ENCODE measurements at regions not wholly inside any gene's neighbourhood (a gene's known extent, or its start where the extent isn't known, plus 50 kb on each side); places are given as distances from the start of the nearest gene placed in this dataset.
"Not testable (repeated sequence)": the region's sequence is repeated elsewhere in the genome, so short reads cannot be mapped to it uniquely, and the experiment has no call there.

DNA sequence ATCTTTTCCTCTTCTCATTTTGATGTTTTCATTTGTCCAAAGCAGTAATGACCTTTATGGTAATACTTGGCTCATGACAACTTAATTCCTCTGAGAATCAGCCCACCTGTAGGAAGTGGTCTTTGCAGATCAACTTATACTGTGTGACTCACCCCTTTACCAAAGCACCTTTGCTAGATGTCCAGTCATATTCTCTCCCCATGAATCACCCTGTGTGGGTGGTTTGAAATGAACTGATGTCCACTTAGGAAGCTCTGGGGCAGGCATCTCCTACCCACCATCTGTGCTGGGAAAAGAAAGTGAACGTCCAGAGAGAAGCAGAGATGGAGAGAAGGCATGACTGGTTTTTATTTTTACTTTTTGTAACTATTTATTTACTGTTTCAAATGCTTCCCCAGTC lies 410.3 kb downstream of the KIF20B start:
- Histone ChIP-seq H3K27ac (ENCODE audit: insufficient read depth, low read length) (no peak overlapping the region), H3K4me1 (ENCODE audit: control insufficient read depth, extremely low read depth, insufficient read depth, low read length) (peaks cover 2% of the 10 kb centered on the region), H4K20me1 (ENCODE audit: control insufficient read depth, extremely low read depth, insufficient read depth, low read length) (no peaks in the 10 kb centered on the region), H3K79me2 (ENCODE audit: control insufficient read depth, insufficient read depth, low read length) (no peaks in the 10 kb centered on the region), H2AFZ (ENCODE audit: low read length) (no peak overlapping the region), H3K9ac (ENCODE audit: insufficient read depth, low read length) (no peak overlapping the region), H3K27me3 (ENCODE audit: control insufficient read depth, insufficient read depth, low read length) (no peaks in the 10 kb centered on the region), H3K9me3 (ENCODE audit: control insufficient read depth, insufficient read depth, low read depth, low read length) (no peaks in the 10 kb centered on the region), H3K4me3 (replicated peaks in 1 of 4; ENCODE audit: control extremely low read depth in 1 of 4, insufficient read depth in 1 of 4, low read depth in 3 of 4, low read length in 4 of 4) (no peak overlapping the region), H3K36me3 (ENCODE audit: control insufficient read depth, insufficient read depth, low read length) (no peaks in the 10 kb centered on the region), H3K4me2 (ENCODE audit: extremely low read depth, insufficient read depth, low read length) (no peak overlapping the region)
- DNase-seq (ENCODE audit: low read depth in 2 of 2), result peak in 1 of 2 donors; percentile 87
- TF ChIP-seq, protein P1, sequence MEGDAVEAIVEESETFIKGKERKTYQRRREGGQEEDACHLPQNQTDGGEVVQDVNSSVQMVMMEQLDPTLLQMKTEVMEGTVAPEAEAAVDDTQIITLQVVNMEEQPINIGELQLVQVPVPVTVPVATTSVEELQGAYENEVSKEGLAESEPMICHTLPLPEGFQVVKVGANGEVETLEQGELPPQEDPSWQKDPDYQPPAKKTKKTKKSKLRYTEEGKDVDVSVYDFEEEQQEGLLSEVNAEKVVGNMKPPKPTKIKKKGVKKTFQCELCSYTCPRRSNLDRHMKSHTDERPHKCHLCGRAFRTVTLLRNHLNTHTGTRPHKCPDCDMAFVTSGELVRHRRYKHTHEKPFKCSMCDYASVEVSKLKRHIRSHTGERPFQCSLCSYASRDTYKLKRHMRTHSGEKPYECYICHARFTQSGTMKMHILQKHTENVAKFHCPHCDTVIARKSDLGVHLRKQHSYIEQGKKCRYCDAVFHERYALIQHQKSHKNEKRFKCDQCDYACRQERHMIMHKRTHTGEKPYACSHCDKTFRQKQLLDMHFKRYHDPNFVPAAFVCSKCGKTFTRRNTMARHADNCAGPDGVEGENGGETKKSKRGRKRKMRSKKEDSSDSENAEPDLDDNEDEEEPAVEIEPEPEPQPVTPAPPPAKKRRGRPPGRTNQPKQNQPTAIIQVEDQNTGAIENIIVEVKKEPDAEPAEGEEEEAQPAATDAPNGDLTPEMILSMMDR (conservative IDR thresholded peaks at IDR 0.05 in 1 of 2, IDR thresholded peaks at IDR 0.05 in 1 of 2; ENCODE audit: low read depth in 1 of 2, low read length in 2 of 2), result no peak
- no peak for TF ChIP-seq EZH2 (IDR thresholded peaks at IDR 0.05; ENCODE audit: low read length, missing control alignments)

DNA sequence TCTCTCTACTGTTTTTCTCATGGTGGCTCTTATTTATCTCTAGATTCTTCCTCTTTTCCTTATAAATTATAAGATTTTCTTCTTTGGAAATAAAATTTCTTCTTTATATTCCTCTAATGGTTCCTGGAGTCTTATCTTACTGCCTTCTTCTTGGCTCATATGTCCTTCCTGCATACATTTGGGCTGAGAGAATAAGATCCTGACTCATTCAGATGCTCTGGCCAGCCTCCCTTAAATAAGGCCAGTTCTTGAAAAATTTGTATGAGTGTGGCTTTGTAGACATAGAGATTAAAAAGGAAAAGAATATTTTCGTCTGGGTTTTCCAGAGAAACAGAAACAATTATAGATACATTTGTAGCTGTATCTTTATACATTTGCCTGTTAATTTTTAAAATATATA lies 411.3 kb downstream of the KIF20B start:
- no peak overlapping the region for H3K27ac ChIP-seq (ENCODE audit: insufficient read depth, low read length)
- H3K79me2 ChIP-seq (ENCODE audit: control insufficient read depth, insufficient read depth, low read length), result no peaks in the 10 kb centered on the region
- H3K4me3 ChIP-seq (replicated peaks in 1 of 4; ENCODE audit: control extremely low read depth in 1 of 4, insufficient read depth in 1 of 4, low read depth in 3 of 4, low read length in 4 of 4), result no peak overlapping the region
- no peak overlapping the region for H3K9ac ChIP-seq (ENCODE audit: insufficient read depth, low read length)
- H4K20me1 ChIP-seq (ENCODE audit: control insufficient read depth, extremely low read depth, insufficient read depth, low read length), result no peaks in the 10 kb centered on the region
- H3K36me3 ChIP-seq (ENCODE audit: control insufficient read depth, insufficient read depth, low read length), result no peaks in the 10 kb centered on the region
- no peak overlapping the region for H2AFZ ChIP-seq (ENCODE audit: low read length)
- H3K9me3 ChIP-seq (ENCODE audit: control insufficient read depth, insufficient read depth, low read depth, low read length), result no peaks in the 10 kb centered on the region
- TF ChIP-seq, protein P1 (conservative IDR thresholded peaks at IDR 0.05 in 1 of 2, IDR thresholded peaks at IDR 0.05 in 1 of 2; ENCODE audit: low read depth in 1 of 2, low read length in 2 of 2), result no peak
- no peak for TF ChIP-seq EZH2 (IDR thresholded peaks at IDR 0.05; ENCODE audit: low read length, missing control alignments)
- H3K4me2 ChIP-seq (ENCODE audit: extremely low read depth, insufficient read depth, low read length), result no peak overlapping the region
- peak; percentile 40 to 93 for DNase-seq (ENCODE audit: low read depth in 2 of 2)
- peaks cover 2% of the 10 kb centered on the region for H3K4me1 ChIP-seq (ENCODE audit: control insufficient read depth, extremely low read depth, insufficient read depth, low read length)
- no peaks in the 10 kb centered on the region for H3K27me3 ChIP-seq (ENCODE audit: control insufficient read depth, insufficient read depth, low read length)

DNA sequence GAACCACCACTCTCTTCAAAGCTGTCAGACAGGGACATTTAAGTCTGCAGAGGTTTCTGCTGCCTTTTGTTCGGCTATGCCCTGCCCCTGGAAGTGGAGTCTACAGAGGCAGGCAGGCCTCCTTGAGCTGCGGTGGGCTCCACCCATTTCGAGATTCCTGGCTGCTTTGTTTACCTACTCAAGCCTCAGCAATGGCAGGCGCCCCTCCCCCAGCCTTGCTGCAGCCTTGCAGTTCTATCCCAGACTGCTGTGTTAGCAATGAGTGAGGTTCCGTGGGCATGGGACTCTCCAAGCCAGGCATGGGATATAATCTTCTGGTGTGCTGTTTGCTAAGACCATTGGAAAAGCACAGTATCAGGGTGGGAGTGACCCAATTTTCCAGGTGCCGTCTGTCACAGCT lies 417.2 kb downstream of the KIF20B start:
- H3K27ac ChIP-seq (ENCODE audit: insufficient read depth, low read length); H3K36me3 ChIP-seq (ENCODE audit: control insufficient read depth, insufficient read depth, low read length); H4K20me1 ChIP-seq (ENCODE audit: control insufficient read depth, extremely low read depth, insufficient read depth, low read length); H3K9me3 ChIP-seq (ENCODE audit: control insufficient read depth, insufficient read depth, low read depth, low read length); H3K9ac ChIP-seq (ENCODE audit: insufficient read depth, low read length); H3K4me3 ChIP-seq (replicated peaks in 1 of 4; ENCODE audit: control extremely low read depth in 1 of 4, insufficient read depth in 1 of 4, low read depth in 3 of 4, low read length in 4 of 4); H2AFZ ChIP-seq (ENCODE audit: low read length); H3K4me1 ChIP-seq (ENCODE audit: control insufficient read depth, extremely low read depth, insufficient read depth, low read length); DNase-seq (ENCODE audit: low read depth in 2 of 2); H3K27me3 ChIP-seq (ENCODE audit: control insufficient read depth, insufficient read depth, low read length); H3K79me2 ChIP-seq (ENCODE audit: control insufficient read depth, insufficient read depth, low read length); H3K4me2 ChIP-seq (ENCODE audit: extremely low read depth, insufficient read depth, low read length): not testable (repeated sequence)

DNA sequence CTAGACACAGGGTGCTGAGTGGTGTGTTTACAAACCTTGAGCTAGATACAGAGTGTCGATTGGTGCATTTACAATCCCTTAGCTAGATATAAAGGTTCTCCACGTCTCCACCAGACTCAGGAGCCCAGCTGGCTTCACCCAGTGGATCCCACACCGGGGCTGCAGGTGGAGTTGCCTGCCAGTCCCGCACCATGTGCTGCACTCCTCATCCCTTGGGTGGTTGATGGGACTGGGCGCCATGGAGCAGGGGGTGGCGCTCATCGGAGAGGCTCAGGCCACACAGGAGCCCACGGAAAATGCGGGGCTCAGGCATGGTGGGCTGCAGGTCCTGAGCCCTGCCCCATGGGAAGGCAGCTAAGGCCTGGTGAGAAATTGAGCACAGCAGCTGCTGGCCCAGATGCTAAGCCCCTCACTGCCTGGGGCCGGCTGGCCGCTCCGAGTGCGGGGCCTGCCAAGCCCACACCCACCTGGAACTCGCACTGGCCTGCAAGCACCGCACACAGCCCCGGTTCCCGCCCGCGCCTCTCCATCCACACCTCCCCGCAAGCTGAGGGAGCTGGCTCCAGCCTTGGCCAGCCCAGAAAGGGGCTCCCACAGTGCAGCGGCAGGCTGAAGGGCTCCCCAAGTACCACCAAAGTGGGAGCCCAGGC lies 418.4 kb downstream of the KIF20B start:
- not testable (repeated sequence) for H3K36me3 ChIP-seq (ENCODE audit: control insufficient read depth, insufficient read depth, low read length); DNase-seq (ENCODE audit: low read depth in 2 of 2); H4K20me1 ChIP-seq (ENCODE audit: control insufficient read depth, extremely low read depth, insufficient read depth, low read length); H3K9me3 ChIP-seq (ENCODE audit: control insufficient read depth, insufficient read depth, low read depth, low read length); H3K4me3 ChIP-seq (replicated peaks in 1 of 4; ENCODE audit: control extremely low read depth in 1 of 4, insufficient read depth in 1 of 4, low read depth in 3 of 4, low read length in 4 of 4); H3K27ac ChIP-seq (ENCODE audit: insufficient read depth, low read length); H3K9ac ChIP-seq (ENCODE audit: insufficient read depth, low read length); H3K4me1 ChIP-seq (ENCODE audit: control insufficient read depth, extremely low read depth, insufficient read depth, low read length); H3K79me2 ChIP-seq (ENCODE audit: control insufficient read depth, insufficient read depth, low read length); H3K4me2 ChIP-seq (ENCODE audit: extremely low read depth, insufficient read depth, low read length); H3K27me3 ChIP-seq (ENCODE audit: control insufficient read depth, insufficient read depth, low read length); H2AFZ ChIP-seq (ENCODE audit: low read length)

Measured in fibroblast of lung (primary cell).